A673 (cell line): ENCODE measurements at regions not wholly inside any gene's neighbourhood (a gene's known extent, or its start where the extent isn't known, plus 50 kb on each side); places are given as distances from the start of the nearest gene placed in this dataset.

Experiments used
- BruUV-seq: library from RNA; stranded (reverse); fragments of 400-500 nt; replicated peaks from 2 replicates; lab custom pipeline; 2021; lab: Mats Ljungman, UMichigan
- CTCF ChIA-PET: fragments of 300-600 bp; sonication (Branson Sonifier 250); formaldehyde crosslinking; loops from one replicate; lab custom pipeline; 2022; ENCODE audit warnings: antibody characterized with exemption; lab: Charles Lee
- POLR2A ChIA-PET: fragments of 300-600 bp; sonication (Branson Sonifier 250); formaldehyde crosslinking; loops from one replicate; lab custom pipeline; 2022; ENCODE audit warnings: antibody characterized with exemption; ENCODE audit not compliant: low non-redundant PET; lab: Charles Lee
- DNase-seq: peaks from one replicate; pipeline ENCODE4 v3.0.0-alpha.2; 2015; ENCODE audit warnings: low spot score
- H3K27ac ChIP-seq: fragments of 200-600 bp; sonication (generic); 2 replicates; pipeline ENCODE4 v1.5.1; 2016; ENCODE audit warnings: mixed run types, low read depth, mild to moderate bottlenecking, mixed read lengths, antibody characterized with exemption, low read length; ENCODE audit not compliant: poor library complexity, severe bottlenecking
- H3K27me3 ChIP-seq: fragments of 200-600 bp; sonication (generic); replicated peaks from 2 replicates; pipeline ENCODE4 v1.6.1; 2017; ENCODE audit warnings: mixed run types, low read depth, mild to moderate bottlenecking, mixed read lengths, antibody characterized with exemption, low read length; ENCODE audit not compliant: insufficient read depth, poor library complexity
- H3K36me3 ChIP-seq: fragments of 200-600 bp; sonication (generic); 2 replicates; pipeline ENCODE4 v1.6.1; 2016; ENCODE audit warnings: mixed run types, mild to moderate bottlenecking, mixed read lengths, antibody characterized with exemption, low read length; ENCODE audit not compliant: insufficient read depth, poor library complexity, severe bottlenecking
- H3K4me1 ChIP-seq: fragments of 200-600 bp; sonication (generic); 2 replicates; pipeline ENCODE4 v1.6.1; 2017; ENCODE audit warnings: mixed run types, mild to moderate bottlenecking, mixed read lengths, antibody characterized with exemption, low read length; ENCODE audit not compliant: insufficient read depth, poor library complexity, severe bottlenecking
- H3K4me3 ChIP-seq: fragments of 200-600 bp; sonication (generic); 2 replicates; pipeline ENCODE4 v1.5.1; 2016; ENCODE audit warnings: low read depth, mixed run types, mild to moderate bottlenecking, mixed read lengths, low read length; ENCODE audit not compliant: poor library complexity, severe bottlenecking
- H3K9me3 ChIP-seq: fragments of 200-600 bp; sonication (generic); 2 replicates; pipeline ENCODE4 v1.6.1; 2016; ENCODE audit warnings: mixed run types, low read depth, mild to moderate bottlenecking, mixed read lengths, antibody characterized with exemption, low read length; ENCODE audit not compliant: poor library complexity, severe bottlenecking
- CTCF ChIP-seq: fragments of 300-800, 200-600 bp; sonication (generic); conservative IDR thresholded peaks from 2 replicates; pipeline ENCODE4 v1.5.1; 2017; ENCODE audit warnings: low read depth, mild to moderate bottlenecking, antibody characterized with exemption, low read length, moderate library complexity, mixed read lengths
- EZH2 ChIP-seq: fragments of 200-600 bp; sonication (generic); IDR thresholded peaks from 2 replicates; pipeline ENCODE4 v1.6.1; 2017; ENCODE audit warnings: borderline replicate concordance, low read depth, mild to moderate bottlenecking, mixed read lengths, antibody characterized with exemption, low read length; ENCODE audit not compliant: poor library complexity, severe bottlenecking
- intact Hi-C: fragments of 100-400 bp; cut with micrococcal nuclease; formaldehyde crosslinking; loops from one replicate; pipeline ENCODE4 v1.10.0; 2022; ENCODE audit not compliant: unreplicated experiment

GRCh38 chr14:94994245-94994644 is 163.1 kb downstream of the DICER1 start:
- Histone ChIP-seq H3K27me3 (no peaks in the 10 kb centered on the region), H3K9me3 (no peaks in the 10 kb centered on the region), H3K4me1 (no peaks in the 10 kb centered on the region), H3K27ac (no peak overlapping the region), H3K36me3 (no peaks in the 10 kb centered on the region), H3K4me3 (no peak overlapping the region)
- no TSS peak for BruUV-seq
- ChIA-PET POLR2A (no interaction called here), CTCF (no interaction called here)
- intact Hi-C loops, result no loop called here
- TF ChIP-seq CTCF (no peak), EZH2 (no peak)
- DNase-seq, result no peak

- BruUV-seq, result no TSS peak
- POLR2A ChIA-PET, result no interaction called here
- Histone ChIP-seq H3K4me3 (no peak overlapping the region), H3K9me3 (no peaks in the 10 kb centered on the region), H3K36me3 (no peaks in the 10 kb centered on the region), H3K27me3 (no peaks in the 10 kb centered on the region), H3K27ac (no peak overlapping the region), H3K4me1 (no peaks in the 10 kb centered on the region)
- CTCF ChIA-PET, result no interaction called here
- intact Hi-C loops, result no loop called here
- DNase-seq, result no peak
- no peak for TF ChIP-seq CTCF
- TF ChIP-seq EZH2, result no peak
Observed at GRCh38 chr14:94992046-94992445, 165.3 kb downstream of the DICER1 start.

GRCh38 chr14:94989946-94990345 is 167.4 kb downstream of the DICER1 start:
- H3K9me3 ChIP-seq, result no peaks in the 10 kb centered on the region
- DNase-seq, result no peak
- TF ChIP-seq CTCF, result no peak
- TF ChIP-seq EZH2, result no peak
- no TSS peak for BruUV-seq
- H3K4me3 ChIP-seq, result no peak overlapping the region
- CTCF ChIA-PET, result no interaction called here
- intact Hi-C loops, result no loop called here
- no peaks in the 10 kb centered on the region for H3K36me3 ChIP-seq
- POLR2A ChIA-PET, result no interaction called here
- H3K27me3 ChIP-seq, result no peaks in the 10 kb centered on the region
- H3K4me1 ChIP-seq, result no peaks in the 10 kb centered on the region
- no peak overlapping the region for H3K27ac ChIP-seq
